ENCODE measurements at regions not wholly inside any gene's neighbourhood (a gene's known extent, or its start where the extent isn't known, plus 50 kb on each side); places are given as distances from the start of the nearest gene placed in this dataset.

DNA sequence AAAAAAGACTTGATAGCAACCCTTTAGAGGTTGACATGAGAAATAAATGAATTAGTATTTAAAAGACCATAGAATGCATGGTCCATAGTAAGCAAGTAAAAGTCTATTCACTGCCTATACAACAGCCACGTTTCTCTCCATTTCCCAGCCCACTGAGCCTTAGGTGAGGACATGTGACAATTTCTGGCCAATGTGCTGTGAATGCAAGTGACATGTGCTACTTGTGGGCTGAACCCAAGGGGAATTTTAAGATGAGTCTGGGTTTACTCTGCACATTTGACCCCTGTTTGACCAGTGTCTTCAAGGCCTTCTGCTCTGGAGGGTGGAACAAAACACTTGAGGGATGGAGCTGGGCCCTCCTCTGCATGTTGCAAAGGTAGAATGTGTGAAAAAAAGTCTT is 384.4 kb upstream of the KLF6 start:
- no peak overlapping the region for H3K27ac Mint-ChIP-seq
- no peak for ATAC-seq (replicated peaks in 1 of 4)
- POLR2A ChIA-PET: no interaction called here
- CTCF ChIA-PET: no interaction called here
- peaks cover 4 to 7% (median 4%) of the 10 kb centered on the region in 3 donors for H3K9me3 Mint-ChIP-seq
- H3K9me3 ChIP-seq: no peaks in the 10 kb centered on the region
- H3K4me3 Mint-ChIP-seq: no peak overlapping the region
- peaks cover 6% of the 10 kb centered on the region for H3K36me3 Mint-ChIP-seq
- no peaks in the 10 kb centered on the region for H3K36me3 ChIP-seq (ENCODE audit: control insufficient read depth in 2 of 2, extremely low read depth in 1 of 2, insufficient read depth in 1 of 2, low read length in 1 of 2)
- peaks cover 0 to 3% of the 10 kb centered on the region in 2 donors for H3K27me3 Mint-ChIP-seq
- no peaks in the 10 kb centered on the region for H3K4me1 Mint-ChIP-seq
- no peaks in the 10 kb centered on the region for H3K4me1 ChIP-seq (ENCODE audit: control insufficient read depth in 1 of 2, extremely low read depth in 1 of 2, insufficient read depth in 2 of 2, low read length in 2 of 2)
- no peak overlapping the region for H3K27ac ChIP-seq (ENCODE audit: low read length)
- H3K27me3 ChIP-seq (replicated peaks in 1 of 2; ENCODE audit: control insufficient read depth in 2 of 2, extremely low read depth in 1 of 2, insufficient read depth in 2 of 2, low read length in 1 of 2): no peaks in the 10 kb centered on the region
- no CpG with 5 or more reads among the region's 1 CpG for WGBS (ENCODE audit: insufficient coverage)
- no peak overlapping the region for H3K4me3 ChIP-seq (ENCODE audit: control insufficient read depth in 1 of 2, extremely low read depth in 1 of 2, low read length in 1 of 2)
- DNase-seq: no peak

DNA sequence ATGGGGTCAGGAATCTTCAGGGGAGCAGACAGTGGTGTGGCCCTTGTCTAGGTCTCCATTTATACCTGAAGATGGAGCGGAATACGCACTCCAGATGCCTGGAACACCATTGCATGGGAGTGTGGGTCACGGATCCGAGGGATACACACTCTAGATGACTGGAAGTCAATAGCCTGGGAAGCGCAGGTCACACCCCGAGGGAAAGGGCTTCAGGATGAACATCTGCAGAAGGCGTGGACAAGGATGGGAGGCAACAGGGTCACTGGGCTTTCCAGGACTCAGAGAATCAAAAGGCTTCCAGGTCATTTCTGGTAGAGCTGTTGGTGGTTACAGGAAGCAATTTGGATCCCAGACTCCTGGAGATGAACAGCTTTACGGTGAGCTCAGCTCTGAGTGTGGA is 382.2 kb upstream of the KLF6 start:
- H3K4me3 Mint-ChIP-seq: no peak overlapping the region
- no peak overlapping the region for H3K27ac Mint-ChIP-seq
- DNase-seq: no peak
- WGBS (ENCODE audit: insufficient coverage): 92% methylated on average over 8 of the region's 8 CpGs
- Histone ChIP-seq H3K4me3 (ENCODE audit: control insufficient read depth in 1 of 2, extremely low read depth in 1 of 2, low read length in 1 of 2) (no peak overlapping the region), H3K27me3 (replicated peaks in 1 of 2; ENCODE audit: control insufficient read depth in 2 of 2, extremely low read depth in 1 of 2, insufficient read depth in 2 of 2, low read length in 1 of 2) (no peaks in the 10 kb centered on the region), H3K4me1 (ENCODE audit: control insufficient read depth in 1 of 2, extremely low read depth in 1 of 2, insufficient read depth in 2 of 2, low read length in 2 of 2) (no peaks in the 10 kb centered on the region), H3K36me3 (ENCODE audit: control insufficient read depth in 2 of 2, extremely low read depth in 1 of 2, insufficient read depth in 1 of 2, low read length in 1 of 2) (no peaks in the 10 kb centered on the region), H3K27ac (ENCODE audit: low read length) (no peak overlapping the region), H3K9me3 (no peaks in the 10 kb centered on the region)
- peaks cover 2% of the 10 kb centered on the region for H3K36me3 Mint-ChIP-seq
- H3K9me3 Mint-ChIP-seq: peaks cover 0 to 5% (median 3%) of the 10 kb centered on the region in 3 donors
- no peak for ATAC-seq (replicated peaks in 1 of 4)
- POLR2A ChIA-PET: interaction anchor here in 1 of 2 donors (0.8 kb wide), 1 partner anchor 253 kb away, joined by 3 read pairs; no protein-coding TSS in a partner anchor
- CTCF ChIA-PET: no interaction called here
- no peaks in the 10 kb centered on the region for H3K27me3 Mint-ChIP-seq
- H3K4me1 Mint-ChIP-seq: no peaks in the 10 kb centered on the region

DNA sequence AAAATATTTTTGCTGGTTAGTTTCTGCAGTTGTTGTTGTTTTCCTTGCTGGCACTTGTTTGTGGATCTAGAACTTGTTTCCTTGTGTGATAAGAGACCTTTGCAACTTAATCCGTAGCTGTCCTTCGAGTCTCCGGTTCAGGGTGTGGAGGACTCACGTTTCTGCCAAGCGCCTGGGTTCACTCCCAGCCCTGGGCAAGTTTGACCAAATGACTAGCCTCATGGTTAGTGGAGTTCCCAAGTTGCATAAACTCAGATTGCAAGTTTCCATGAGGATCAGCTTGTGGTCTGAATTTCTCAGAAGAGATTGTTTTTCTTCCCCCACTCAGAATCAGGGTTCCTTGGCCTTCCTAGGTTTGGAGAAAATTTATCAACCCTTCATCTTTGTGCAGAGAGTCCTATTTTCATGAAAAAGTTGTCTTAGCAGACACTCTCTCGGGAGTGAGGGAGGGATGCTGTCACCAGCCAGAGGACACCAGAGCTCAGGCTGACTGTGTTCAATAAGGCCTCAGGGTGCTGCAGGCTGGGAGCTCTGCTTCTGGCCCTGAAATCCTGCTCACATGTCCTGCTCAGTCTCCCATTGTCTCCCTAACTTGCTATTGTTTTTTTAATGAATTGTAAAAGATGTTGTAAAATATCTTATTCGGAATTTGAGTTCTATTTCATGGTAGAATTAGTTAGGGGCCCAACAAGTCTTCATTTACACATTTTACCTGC is 377.7 kb upstream of the KLF6 start:
- Mint-ChIP-seq H3K9me3 (no peaks in the 10 kb centered on the region), H3K4me1 (no peaks in the 10 kb centered on the region), H3K27ac (no peak overlapping the region), H3K36me3 (no peaks in the 10 kb centered on the region), H3K27me3 (no peaks in the 10 kb centered on the region), H3K4me3 (no peak overlapping the region)
- ChIA-PET POLR2A (interaction anchor here in 1 of 2 donors (0.7 kb wide), 1 partner anchor 29 kb away, joined by 3 read pairs; no protein-coding TSS in a partner anchor), CTCF (no interaction called here)
- 87% methylated on average over 6 of the region's 7 CpGs for WGBS (ENCODE audit: insufficient coverage)
- H3K9me3 ChIP-seq: no peaks in the 10 kb centered on the region
- no peaks in the 10 kb centered on the region for H3K36me3 ChIP-seq (ENCODE audit: control insufficient read depth in 2 of 2, extremely low read depth in 1 of 2, insufficient read depth in 1 of 2, low read length in 1 of 2)
- no peaks in the 10 kb centered on the region for H3K27me3 ChIP-seq (replicated peaks in 1 of 2; ENCODE audit: control insufficient read depth in 2 of 2, extremely low read depth in 1 of 2, insufficient read depth in 2 of 2, low read length in 1 of 2)
- ATAC-seq (replicated peaks in 1 of 4) (no peak), DNase-seq (no peak)
- H3K4me1 ChIP-seq (ENCODE audit: control insufficient read depth in 1 of 2, extremely low read depth in 1 of 2, insufficient read depth in 2 of 2, low read length in 2 of 2): no peaks in the 10 kb centered on the region
- H3K27ac ChIP-seq (ENCODE audit: low read length): no peak overlapping the region
- H3K4me3 ChIP-seq (ENCODE audit: control insufficient read depth in 1 of 2, extremely low read depth in 1 of 2, low read length in 1 of 2): no peak overlapping the region

DNA sequence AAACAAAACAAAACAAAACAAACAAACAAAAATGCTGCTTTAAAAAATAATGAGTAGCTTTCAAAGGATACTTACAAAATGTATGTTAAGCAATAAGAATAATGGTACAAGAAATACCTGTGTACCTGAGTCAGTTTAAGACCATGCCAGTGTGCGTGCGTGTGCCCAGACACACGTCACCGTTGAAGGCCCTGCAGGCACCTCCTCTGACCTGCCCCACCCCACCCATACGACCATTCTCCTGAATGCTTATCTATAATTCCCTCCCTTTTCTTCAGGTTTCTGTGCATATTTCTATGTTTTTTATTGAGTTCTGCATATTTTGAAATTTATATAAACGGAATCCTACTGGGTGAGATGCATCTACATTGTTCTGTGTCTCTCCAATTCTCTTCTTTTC is 374.2 kb upstream of the KLF6 start:
- H3K27me3 ChIP-seq (replicated peaks in 1 of 2; ENCODE audit: control insufficient read depth in 2 of 2, extremely low read depth in 1 of 2, insufficient read depth in 2 of 2, low read length in 1 of 2): no peaks in the 10 kb centered on the region
- H3K4me1 Mint-ChIP-seq: peaks cover 9 to 13% (median 12%) of the 10 kb centered on the region in 3 donors
- no peak for DNase-seq
- no peaks in the 10 kb centered on the region for H3K27me3 Mint-ChIP-seq
- WGBS (ENCODE audit: insufficient coverage): 100% methylated on average over 4 of the region's 6 CpGs
- no peak overlapping the region for H3K27ac Mint-ChIP-seq
- ATAC-seq (replicated peaks in 1 of 4): no peak
- peaks cover 0 to 3% of the 10 kb centered on the region in 2 experiments for H3K4me1 ChIP-seq (ENCODE audit: control insufficient read depth in 1 of 2, extremely low read depth in 1 of 2, insufficient read depth in 2 of 2, low read length in 2 of 2)
- H3K9me3 ChIP-seq: no peaks in the 10 kb centered on the region
- ChIA-PET POLR2A (no interaction called here), CTCF (no interaction called here)
- no peaks in the 10 kb centered on the region for H3K36me3 Mint-ChIP-seq
- no peak overlapping the region for H3K27ac ChIP-seq (ENCODE audit: low read length)
- no peaks in the 10 kb centered on the region for H3K36me3 ChIP-seq (ENCODE audit: control insufficient read depth in 2 of 2, extremely low read depth in 1 of 2, insufficient read depth in 1 of 2, low read length in 1 of 2)
- no peaks in the 10 kb centered on the region for H3K9me3 Mint-ChIP-seq
- no peak overlapping the region for H3K4me3 Mint-ChIP-seq
- H3K4me3 ChIP-seq (ENCODE audit: control insufficient read depth in 1 of 2, extremely low read depth in 1 of 2, low read length in 1 of 2): no peak overlapping the region

DNA sequence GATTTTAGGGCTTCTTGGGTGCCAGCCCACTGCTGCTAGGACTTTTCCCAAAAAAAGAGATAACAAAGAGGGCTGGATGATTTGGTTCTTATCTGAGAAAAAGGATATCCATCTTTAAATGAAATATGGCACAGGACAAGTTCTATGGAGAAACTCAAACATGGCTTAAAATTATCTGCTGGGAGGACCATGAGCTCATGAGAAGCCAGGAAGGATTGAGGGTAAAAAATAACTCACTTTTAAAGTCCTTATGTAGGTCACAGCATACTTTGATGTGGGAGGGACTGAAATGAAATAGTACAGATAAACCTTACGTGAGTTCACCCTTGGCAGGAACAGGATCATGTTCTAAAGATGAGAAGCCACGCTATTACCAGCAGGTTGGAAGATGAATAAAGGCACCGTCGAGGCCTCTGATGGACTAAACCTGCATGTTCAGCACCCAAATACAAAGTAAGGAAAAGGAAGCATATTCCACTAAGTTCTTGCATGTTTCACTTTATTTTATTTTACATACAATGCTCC is 369.2 kb upstream of the KLF6 start:
- Mint-ChIP-seq H3K4me3 (no peak overlapping the region), H3K36me3 (no peaks in the 10 kb centered on the region), H3K27me3 (no peaks in the 10 kb centered on the region), H3K4me1 (peaks cover 15 to 18% (median 17%) of the 10 kb centered on the region in 3 donors), H3K27ac (peak overlapping the region; percentile 26 to 53), H3K9me3 (no peaks in the 10 kb centered on the region)
- DNase-seq (peak in 2 of 35 experiments; percentile 8 to 54), ATAC-seq (replicated peaks in 1 of 4) (peak; percentile 50 to 73 (median 64))
- 28% methylated on average over 2 of the region's 4 CpGs for WGBS (ENCODE audit: insufficient coverage)
- Histone ChIP-seq H3K4me3 (ENCODE audit: control insufficient read depth in 1 of 2, extremely low read depth in 1 of 2, low read length in 1 of 2) (no peak overlapping the region), H3K27ac (ENCODE audit: low read length) (no peak overlapping the region), H3K4me1 (ENCODE audit: control insufficient read depth in 1 of 2, extremely low read depth in 1 of 2, insufficient read depth in 2 of 2, low read length in 2 of 2) (peaks cover 0 to 11% of the 10 kb centered on the region in 2 experiments), H3K27me3 (replicated peaks in 1 of 2; ENCODE audit: control insufficient read depth in 2 of 2, extremely low read depth in 1 of 2, insufficient read depth in 2 of 2, low read length in 1 of 2) (no peaks in the 10 kb centered on the region), H3K36me3 (ENCODE audit: control insufficient read depth in 2 of 2, extremely low read depth in 1 of 2, insufficient read depth in 1 of 2, low read length in 1 of 2) (no peaks in the 10 kb centered on the region), H3K9me3 (no peaks in the 10 kb centered on the region)
- POLR2A ChIA-PET: no interaction called here
- CTCF ChIA-PET: no interaction called here

DNA sequence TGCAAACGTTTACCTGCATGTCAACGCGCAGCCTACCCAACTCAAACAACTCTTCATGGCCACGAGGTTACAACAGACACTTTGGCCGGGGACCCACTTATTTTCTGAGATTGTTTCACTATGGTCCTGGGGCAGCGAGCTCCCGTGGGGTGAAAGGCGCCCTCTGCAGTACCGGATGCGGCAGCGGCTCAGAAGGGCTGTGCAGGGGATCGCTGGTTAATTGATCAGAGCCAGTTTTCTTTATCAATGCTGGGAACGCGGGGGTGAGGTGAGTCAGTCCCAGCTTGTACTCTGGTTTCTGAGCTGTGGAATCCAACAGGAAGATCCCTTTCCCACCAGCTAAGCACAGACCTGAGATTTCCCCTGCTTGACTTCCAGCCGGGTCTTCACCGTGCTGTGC is 366.5 kb upstream of the KLF6 start:
- H3K4me3 Mint-ChIP-seq: no peak overlapping the region
- ATAC-seq (replicated peaks in 1 of 4) (no peak), DNase-seq (no peak)
- ChIA-PET CTCF (interaction anchor here in 1 of 2 donors (0.9 kb wide), 1 partner anchor 10 kb away, joined by 4 read pairs; no protein-coding TSS in a partner anchor), POLR2A (no interaction called here)
- WGBS (ENCODE audit: insufficient coverage): 89% methylated on average over 14 of the region's 16 CpGs
- H3K36me3 Mint-ChIP-seq: no peaks in the 10 kb centered on the region
- H3K4me3 ChIP-seq (ENCODE audit: control insufficient read depth in 1 of 2, extremely low read depth in 1 of 2, low read length in 1 of 2): no peak overlapping the region
- H3K27ac ChIP-seq (ENCODE audit: low read length): no peak overlapping the region
- no peaks in the 10 kb centered on the region for H3K9me3 ChIP-seq
- peaks cover 0 to 6% of the 10 kb centered on the region in 2 experiments for H3K27me3 ChIP-seq (replicated peaks in 1 of 2; ENCODE audit: control insufficient read depth in 2 of 2, extremely low read depth in 1 of 2, insufficient read depth in 2 of 2, low read length in 1 of 2)
- peaks cover 0 to 11% of the 10 kb centered on the region in 2 experiments for H3K4me1 ChIP-seq (ENCODE audit: control insufficient read depth in 1 of 2, extremely low read depth in 1 of 2, insufficient read depth in 2 of 2, low read length in 2 of 2)
- no peaks in the 10 kb centered on the region for H3K36me3 ChIP-seq (ENCODE audit: control insufficient read depth in 2 of 2, extremely low read depth in 1 of 2, insufficient read depth in 1 of 2, low read length in 1 of 2)
- no peaks in the 10 kb centered on the region for H3K27me3 Mint-ChIP-seq
- H3K27ac Mint-ChIP-seq: no peak overlapping the region
- H3K9me3 Mint-ChIP-seq: no peaks in the 10 kb centered on the region
- H3K4me1 Mint-ChIP-seq: peaks cover 15 to 18% (median 17%) of the 10 kb centered on the region in 3 donors
